Mucosa of descending colon (tissue), 3 donors: ENCODE measurements at regions not wholly inside any gene's neighbourhood (a gene's known extent, or its start where the extent isn't known, plus 50 kb on each side); places are given as distances from the start of the nearest gene placed in this dataset.

Experiments used
- ATAC-seq: fragments of 200-7000 bp; cut with Tn5 transposase; one replicate; pipeline ENCODE4 v1.9.1; 2020; ENCODE audit warnings: mild to moderate bottlenecking, moderate library complexity
- DNase-seq, 3 donors: peaks; one replicate each; pipeline ENCODE4 v3.0.0-alpha.2; 2020
- H3K36me3 ChIP-seq: fragments of 200-600 bp; one replicate; pipeline ENCODE4 v1.8.0; 2021; ENCODE audit warnings: low read depth, mild to moderate bottlenecking
- H3K4me1 ChIP-seq: fragments of 200-600 bp; one replicate; pipeline ENCODE4 v1.8.0; 2021; ENCODE audit warnings: low read depth, mild to moderate bottlenecking
- H3K4me3 ChIP-seq: fragments of 200-600 bp; one replicate; pipeline ENCODE4 v1.8.0; 2021; ENCODE audit warnings: mild to moderate bottlenecking
- H3K9me3 ChIP-seq: fragments of 200-600 bp; one replicate; pipeline ENCODE4 v1.8.0; 2021; ENCODE audit warnings: mild to moderate bottlenecking
- intact Hi-C, 2 donors: fragments of 100-400 bp; cut with DNase I in 1 of 2; cut with micrococcal nuclease in 1 of 2; formaldehyde crosslinking; loops; one replicate each; pipeline versions ENCODE4 v1.11.0 to v1.11.1; 2022; cut with DNase I, micrococcal nuclease
- TF ChIP-seq, protein P1 (sequence below): fragments of 200-600 bp; IDR thresholded peaks from one replicate; pipeline ENCODE4 v1.8.0; 2022; ENCODE audit warnings: antibody characterized with exemption, mild to moderate bottlenecking
- donor health status: DM: no; HTN: no; CAD: no; lungs with moderate emphysema.
- donor health status: DM: no; HTN: no; CAD: no.
- donor health status: DM: no; HTN: yes; CAD: no.

DNA sequence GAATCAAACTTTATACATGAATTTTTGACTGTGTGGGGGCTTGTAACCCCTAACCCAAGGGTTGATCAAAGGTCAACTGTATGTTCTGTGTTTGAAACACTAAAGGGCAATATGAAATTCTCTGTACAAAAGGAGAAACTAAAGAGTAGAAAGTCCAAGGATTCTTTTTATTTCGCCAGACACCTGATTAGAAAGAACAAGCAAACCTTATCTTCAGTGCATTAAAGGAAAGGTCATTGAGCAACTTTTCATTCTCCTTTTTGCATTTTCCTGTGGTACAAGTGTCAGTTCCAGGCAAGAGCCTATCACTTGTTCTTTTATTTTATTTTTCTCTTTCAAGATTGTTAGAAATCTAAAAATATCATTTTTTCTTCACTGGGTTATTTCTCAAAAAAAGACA is 430.1 kb upstream of the EPHA3 start:
- ATAC-seq: no peak

DNA sequence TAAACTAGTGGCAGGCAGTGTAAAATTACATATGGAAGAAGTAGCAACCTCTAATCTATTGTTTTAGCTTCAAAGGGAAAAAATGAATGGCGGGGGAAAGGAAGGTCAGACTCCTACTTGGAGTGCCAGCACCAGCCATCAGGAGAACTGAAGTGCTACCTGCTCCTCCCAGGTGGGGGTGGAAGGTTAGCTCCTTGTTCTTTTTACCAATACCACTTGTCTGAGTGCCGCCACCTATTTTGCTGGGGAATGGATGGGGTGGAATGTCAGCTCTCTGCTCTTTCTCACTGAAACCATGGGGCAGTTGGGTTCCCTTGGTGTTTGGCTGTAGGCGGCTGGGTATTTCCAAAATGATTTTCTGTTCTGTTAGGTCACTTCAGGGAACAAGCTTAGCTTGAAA is 428.7 kb upstream of the EPHA3 start:
- Histone ChIP-seq H3K9me3 (no peaks in the 10 kb centered on the region), H3K4me1 (no peaks in the 10 kb centered on the region), H3K4me3 (no peak overlapping the region), H3K36me3 (no peaks in the 10 kb centered on the region)
- intact Hi-C loops: no loop called here
- ATAC-seq (no peak), DNase-seq (no peak)
- TF ChIP-seq, protein P1, sequence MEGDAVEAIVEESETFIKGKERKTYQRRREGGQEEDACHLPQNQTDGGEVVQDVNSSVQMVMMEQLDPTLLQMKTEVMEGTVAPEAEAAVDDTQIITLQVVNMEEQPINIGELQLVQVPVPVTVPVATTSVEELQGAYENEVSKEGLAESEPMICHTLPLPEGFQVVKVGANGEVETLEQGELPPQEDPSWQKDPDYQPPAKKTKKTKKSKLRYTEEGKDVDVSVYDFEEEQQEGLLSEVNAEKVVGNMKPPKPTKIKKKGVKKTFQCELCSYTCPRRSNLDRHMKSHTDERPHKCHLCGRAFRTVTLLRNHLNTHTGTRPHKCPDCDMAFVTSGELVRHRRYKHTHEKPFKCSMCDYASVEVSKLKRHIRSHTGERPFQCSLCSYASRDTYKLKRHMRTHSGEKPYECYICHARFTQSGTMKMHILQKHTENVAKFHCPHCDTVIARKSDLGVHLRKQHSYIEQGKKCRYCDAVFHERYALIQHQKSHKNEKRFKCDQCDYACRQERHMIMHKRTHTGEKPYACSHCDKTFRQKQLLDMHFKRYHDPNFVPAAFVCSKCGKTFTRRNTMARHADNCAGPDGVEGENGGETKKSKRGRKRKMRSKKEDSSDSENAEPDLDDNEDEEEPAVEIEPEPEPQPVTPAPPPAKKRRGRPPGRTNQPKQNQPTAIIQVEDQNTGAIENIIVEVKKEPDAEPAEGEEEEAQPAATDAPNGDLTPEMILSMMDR: no peak

More for the DNA sequence above, 430.1 kb upstream of the EPHA3 start:
- Histone ChIP-seq H3K9me3 (no peaks in the 10 kb centered on the region), H3K4me1 (no peaks in the 10 kb centered on the region), H3K4me3 (no peak overlapping the region), H3K36me3 (no peaks in the 10 kb centered on the region)
- intact Hi-C loops: no loop called here
- TF ChIP-seq, protein P1: no peak
- DNase-seq: no peak

DNA sequence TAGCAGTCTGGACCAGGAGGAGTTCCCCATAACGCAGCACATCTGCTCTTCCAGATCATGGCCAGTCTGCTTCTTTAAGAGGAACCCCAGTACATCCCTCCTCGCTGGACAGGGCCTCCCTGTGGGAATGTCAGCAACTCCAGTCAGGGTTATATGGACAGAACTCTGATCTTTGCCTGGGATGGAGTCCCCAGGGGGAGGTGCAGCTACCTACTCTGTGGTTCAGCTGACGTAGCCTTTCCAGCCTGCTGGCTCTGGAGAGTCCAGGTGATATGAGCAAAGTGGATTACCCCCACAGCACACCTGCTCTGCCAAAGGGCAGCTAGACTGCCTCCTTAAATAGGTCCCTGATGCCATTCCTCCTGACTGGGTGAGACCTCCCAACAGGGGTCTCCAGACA is 417.1 kb upstream of the EPHA3 start:
- Histone ChIP-seq H3K4me1 (no peaks in the 10 kb centered on the region), H3K36me3 (no peaks in the 10 kb centered on the region), H3K4me3 (no peak overlapping the region), H3K9me3 (no peaks in the 10 kb centered on the region)
- DNase-seq: no peak
- no peak for ATAC-seq
- TF ChIP-seq, protein P1: no peak
- intact Hi-C loops: no loop called here

DNA sequence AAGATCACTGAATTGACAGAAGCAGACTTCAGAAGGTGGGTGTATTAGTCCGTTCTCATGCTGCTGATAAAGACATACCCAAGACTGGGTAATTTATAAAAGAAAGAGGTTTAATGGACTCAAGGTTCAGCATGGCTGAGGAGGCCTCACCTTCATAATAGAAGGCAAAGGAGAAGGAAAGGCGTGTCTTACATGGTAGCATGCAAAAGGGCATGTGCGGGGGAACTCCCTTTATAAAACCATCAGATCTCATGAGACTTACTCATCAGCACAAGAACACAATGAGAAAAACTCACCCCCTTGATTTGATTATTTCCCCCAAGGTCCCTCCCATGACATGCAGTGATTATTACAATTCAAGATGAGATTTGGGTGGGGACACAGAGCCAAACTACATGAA is 416.3 kb upstream of the EPHA3 start:
- no peak for ATAC-seq
- no peak for DNase-seq
- Histone ChIP-seq H3K9me3 (no peaks in the 10 kb centered on the region), H3K36me3 (no peaks in the 10 kb centered on the region), H3K4me1 (no peaks in the 10 kb centered on the region), H3K4me3 (no peak overlapping the region)
- intact Hi-C loops: no loop called here
- TF ChIP-seq, protein P1: no peak

DNA sequence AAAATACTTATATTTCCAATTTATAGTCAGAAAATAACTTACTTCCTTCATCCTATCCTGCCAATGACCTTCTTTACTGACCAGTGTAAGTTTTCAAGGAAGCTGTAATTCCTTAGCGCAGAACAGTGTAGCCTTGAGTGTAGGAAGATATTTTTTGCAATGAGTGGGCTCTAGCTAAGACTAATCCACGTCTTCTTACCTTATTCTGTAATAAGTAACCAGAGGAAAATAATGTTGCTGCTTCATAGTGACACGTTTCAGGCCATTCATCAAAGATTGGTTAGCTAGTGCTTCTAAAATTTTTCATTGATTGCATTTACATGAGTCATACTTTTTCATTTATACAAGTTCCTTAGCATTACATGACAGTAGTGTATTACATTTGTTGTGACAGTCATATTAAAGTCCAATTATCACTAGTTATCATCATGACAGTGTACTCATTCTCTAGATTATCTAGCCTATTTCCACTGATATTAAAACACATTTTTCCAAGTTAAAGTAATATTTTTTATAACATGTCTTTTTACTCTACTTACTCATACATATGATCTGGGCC is 403.8 kb upstream of the EPHA3 start:
- no peak overlapping the region for H3K4me3 ChIP-seq
- DNase-seq: no peak
- no peak for ATAC-seq
- intact Hi-C loops: no loop called here
- no peaks in the 10 kb centered on the region for H3K9me3 ChIP-seq
- TF ChIP-seq, protein P1: no peak
- H3K4me1 ChIP-seq: no peaks in the 10 kb centered on the region
- no peaks in the 10 kb centered on the region for H3K36me3 ChIP-seq

DNA sequence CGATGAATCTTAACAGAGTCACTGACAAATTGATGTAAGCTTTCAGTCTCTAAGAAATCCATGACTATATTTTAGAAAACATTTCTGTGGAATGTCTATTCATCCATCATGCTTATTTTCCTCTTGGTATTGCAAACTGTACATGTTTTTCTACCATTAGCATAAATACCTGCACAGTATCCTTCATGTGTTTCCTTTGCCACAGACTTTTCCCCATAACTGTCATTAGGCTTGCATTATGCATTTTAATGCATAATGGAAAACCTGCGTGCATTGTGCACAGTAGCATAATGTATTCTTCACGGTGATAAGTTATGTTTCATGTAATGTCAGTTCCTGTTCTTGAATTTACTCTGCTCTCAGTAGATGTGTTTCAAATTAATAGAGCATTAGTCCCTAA is 403.1 kb upstream of the EPHA3 start:
- Histone ChIP-seq H3K9me3 (no peaks in the 10 kb centered on the region), H3K4me1 (no peaks in the 10 kb centered on the region), H3K36me3 (no peaks in the 10 kb centered on the region), H3K4me3 (no peak overlapping the region)
- DNase-seq: no peak
- TF ChIP-seq, protein P1: no peak
- intact Hi-C loops: no loop called here
- ATAC-seq: no peak
